K562 (cell line): ENCODE measurements at regions not wholly inside any gene's neighbourhood (a gene's known extent, or its start where the extent isn't known, plus 50 kb on each side); places are given as distances from the start of the nearest gene placed in this dataset.

Experiments used
- HDAC2 ChIP-seq: fragments of 450-650 bp; IDR thresholded peaks from 2 replicates; pipeline ENCODE4 v1.6.1; 2016; ENCODE audit warnings: mild to moderate bottlenecking
- HEY1 ChIP-seq: fragments of 250-450 bp; sonication (Bioruptor Pico); IDR thresholded peaks from 2 replicates; pipeline ENCODE4 v1.5.0; 2020; ENCODE audit warnings: mild to moderate bottlenecking, moderate library complexity, borderline replicate concordance
- ZNF589 ChIP-seq: fragments of 200-800 bp; sonication (Bioruptor generic); IDR thresholded peaks from 2 replicates; pipeline ENCODE4 v1.6.1; 2016; ENCODE audit warnings: low read depth, missing genetic modification characterization, missing compliant biosample characterization
- ZNF77 ChIP-seq: fragments of 250-450 bp; sonication (Bioruptor Pico); IDR thresholded peaks from 2 replicates; pipeline ENCODE4 v1.5.0; 2020
- TF ChIP-seq, protein P1 (sequence below), 2 experiments: fragments of 450-650 bp in 1 of 2; sonication (generic) in 1 of 2; formaldehyde crosslinking; conservative IDR thresholded peaks; 2 replicates each; pipeline versions ENCODE4 v1.4.0 to v1.8.1; 2020 to 2022; ENCODE audit warnings: mild to moderate bottlenecking in 1 of 2, missing genetic modification reagents in 1 of 2
- TF ChIP-seq, protein P2 (sequence below): sonication (generic); formaldehyde crosslinking; IDR thresholded peaks from 2 replicates; pipeline ENCODE4 v1.8.0; 2022; ENCODE audit warnings: mild to moderate bottlenecking, missing genetic modification reagents, borderline replicate concordance
- TF ChIP-seq, protein P3 (sequence below): fragments of 250-450 bp; sonication (Bioruptor Pico); IDR thresholded peaks from 2 replicates; pipeline ENCODE4 v1.4.0; 2020; ENCODE audit warnings: borderline replicate concordance

DNA sequence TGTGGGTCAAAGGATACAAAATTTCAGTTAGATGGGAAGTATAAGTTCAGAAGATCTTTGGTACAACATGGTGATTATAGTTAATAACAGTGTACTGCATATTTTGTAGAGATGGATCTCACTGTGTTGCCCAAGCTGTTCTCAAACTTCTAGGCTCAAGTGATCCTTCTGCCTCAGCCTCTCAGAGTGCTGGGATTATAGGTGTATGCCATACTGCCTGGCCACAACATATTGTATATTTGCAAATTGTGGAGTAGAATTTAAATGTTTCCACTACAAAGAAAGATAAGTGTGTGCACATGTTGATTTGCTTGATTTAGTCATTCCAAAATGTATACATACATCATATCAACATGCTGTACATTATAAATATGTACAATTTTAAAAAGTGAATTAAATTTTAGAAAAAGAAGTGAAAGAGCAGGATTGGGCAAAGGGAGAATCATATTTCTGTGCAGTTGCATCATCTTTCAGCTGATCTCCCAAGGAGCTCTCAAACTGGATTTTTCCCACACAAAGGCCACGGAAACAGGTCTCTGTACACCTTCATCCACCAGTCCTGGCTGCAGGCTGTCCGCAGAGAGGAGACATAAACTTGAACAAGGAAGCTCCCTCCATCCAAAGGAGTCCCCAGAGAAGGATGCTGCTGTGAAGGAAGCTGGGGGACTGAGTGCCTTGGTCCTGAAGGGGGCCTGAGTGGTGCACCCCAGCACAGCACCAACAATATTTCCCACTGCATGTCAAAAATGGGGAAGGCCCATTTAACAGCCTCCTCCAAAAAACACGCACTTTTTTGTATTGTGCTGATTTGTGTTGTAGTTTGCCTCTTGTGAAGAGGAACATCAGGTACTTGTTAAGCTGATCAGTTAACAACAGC is 217.1 kb upstream of the GHITM start (continued):
- TF ChIP-seq, protein P1, sequence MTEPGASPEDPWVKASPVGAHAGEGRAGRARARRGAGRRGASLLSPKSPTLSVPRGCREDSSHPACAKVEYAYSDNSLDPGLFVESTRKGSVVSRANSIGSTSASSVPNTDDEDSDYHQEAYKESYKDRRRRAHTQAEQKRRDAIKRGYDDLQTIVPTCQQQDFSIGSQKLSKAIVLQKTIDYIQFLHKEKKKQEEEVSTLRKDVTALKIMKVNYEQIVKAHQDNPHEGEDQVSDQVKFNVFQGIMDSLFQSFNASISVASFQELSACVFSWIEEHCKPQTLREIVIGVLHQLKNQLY (CRISPR knock-in tag; conservative IDR thresholded peaks at IDR 0.05): no peak
- TF ChIP-seq, protein P2, sequence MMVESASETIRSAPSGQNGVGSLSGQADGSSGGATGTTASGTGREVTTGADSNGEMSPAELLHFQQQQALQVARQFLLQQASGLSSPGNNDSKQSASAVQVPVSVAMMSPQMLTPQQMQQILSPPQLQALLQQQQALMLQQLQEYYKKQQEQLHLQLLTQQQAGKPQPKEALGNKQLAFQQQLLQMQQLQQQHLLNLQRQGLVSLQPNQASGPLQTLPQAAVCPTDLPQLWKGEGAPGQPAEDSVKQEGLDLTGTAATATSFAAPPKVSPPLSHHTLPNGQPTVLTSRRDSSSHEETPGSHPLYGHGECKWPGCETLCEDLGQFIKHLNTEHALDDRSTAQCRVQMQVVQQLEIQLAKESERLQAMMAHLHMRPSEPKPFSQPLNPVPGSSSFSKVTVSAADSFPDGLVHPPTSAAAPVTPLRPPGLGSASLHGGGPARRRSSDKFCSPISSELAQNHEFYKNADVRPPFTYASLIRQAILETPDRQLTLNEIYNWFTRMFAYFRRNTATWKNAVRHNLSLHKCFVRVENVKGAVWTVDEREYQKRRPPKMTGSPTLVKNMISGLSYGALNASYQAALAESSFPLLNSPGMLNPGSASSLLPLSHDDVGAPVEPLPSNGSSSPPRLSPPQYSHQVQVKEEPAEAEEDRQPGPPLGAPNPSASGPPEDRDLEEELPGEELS (CRISPR knock-in tag): no peak
- TF ChIP-seq ZNF77 (no peak), HDAC2 (no peak), ZNF589 (CRISPR knock-in tag) (peak; percentile 85), HEY1 (no peak)
- TF ChIP-seq, protein P3, sequence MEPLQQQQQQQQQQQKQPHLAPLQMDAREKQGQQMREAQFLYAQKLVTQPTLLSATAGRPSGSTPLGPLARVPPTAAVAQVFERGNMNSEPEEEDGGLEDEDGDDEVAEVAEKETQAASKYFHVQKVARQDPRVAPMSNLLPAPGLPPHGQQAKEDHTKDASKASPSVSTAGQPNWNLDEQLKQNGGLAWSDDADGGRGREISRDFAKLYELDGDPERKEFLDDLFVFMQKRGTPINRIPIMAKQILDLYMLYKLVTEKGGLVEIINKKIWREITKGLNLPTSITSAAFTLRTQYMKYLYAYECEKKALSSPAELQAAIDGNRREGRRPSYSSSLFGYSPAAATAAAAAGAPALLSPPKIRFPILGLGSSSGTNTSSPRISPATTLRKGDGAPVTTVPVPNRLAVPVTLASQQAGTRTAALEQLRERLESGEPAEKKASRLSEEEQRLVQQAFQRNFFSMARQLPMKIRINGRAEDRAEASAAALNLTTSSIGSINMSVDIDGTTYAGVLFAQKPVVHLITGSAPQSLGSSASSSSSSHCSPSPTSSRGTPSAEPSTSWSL (CRISPR knock-in tag): no peak
